Keratinocyte (primary cell): ENCODE measurements at regions not wholly inside any gene's neighbourhood (a gene's known extent, or its start where the extent isn't known, plus 50 kb on each side); places are given as distances from the start of the nearest gene placed in this dataset.

Experiments used
- CTCF ChIP-seq, 3 experiments: IDR thresholded peaks in 1 of 3; conservative IDR thresholded peaks in 1 of 3; optimal IDR thresholded peaks in 1 of 3; 2 replicates in 2 of 3; 3 replicates in 1 of 3; pipeline versions ENCODE3 to v1.5.1; 2011; ENCODE audit warnings: low read length in 3 of 3, mild to moderate bottlenecking in 3 of 3, moderate library complexity in 2 of 3, control low read depth in 1 of 3, inconsistent platforms in 1 of 3; ENCODE audit not compliant: insufficient read depth in 2 of 3; ENCODE audit errors: extremely low read depth in 1 of 3
- EZH2 ChIP-seq: IDR thresholded peaks from one replicate; pipeline ENCODE4 v1.6.1; 2012; ENCODE audit warnings: inconsistent platforms, mild to moderate bottlenecking, low read length, moderate library complexity

GRCh38 chr14:66114071-66114470, 372.1 kb upstream of the CCDC196 start:
- TF ChIP-seq CTCF (optimal IDR thresholded peaks at IDR 0.05 in 1 of 3, IDR thresholded peaks at IDR 0.05 in 1 of 3, conservative IDR thresholded peaks at IDR 0.05 in 1 of 3; ENCODE audit: extremely low read depth in 1 of 3, insufficient read depth in 2 of 3, low read length in 3 of 3) = no peak
- no peak for TF ChIP-seq EZH2
